Renal cortical epithelial cell (primary cell): ENCODE measurements at regions not wholly inside any gene's neighbourhood (a gene's known extent, or its start where the extent isn't known, plus 50 kb on each side); places are given as distances from the start of the nearest gene placed in this dataset.

Source experiments
- DNase-seq: peaks from one replicate; pipeline ENCODE4 v3.0.0-alpha.2; 2011; ENCODE audit warnings: low read depth

- DNase-seq = no peak
Measured at GRCh38 chr4:179582164-179582905, 2140.1 kb upstream of the AGA start.

DNA sequence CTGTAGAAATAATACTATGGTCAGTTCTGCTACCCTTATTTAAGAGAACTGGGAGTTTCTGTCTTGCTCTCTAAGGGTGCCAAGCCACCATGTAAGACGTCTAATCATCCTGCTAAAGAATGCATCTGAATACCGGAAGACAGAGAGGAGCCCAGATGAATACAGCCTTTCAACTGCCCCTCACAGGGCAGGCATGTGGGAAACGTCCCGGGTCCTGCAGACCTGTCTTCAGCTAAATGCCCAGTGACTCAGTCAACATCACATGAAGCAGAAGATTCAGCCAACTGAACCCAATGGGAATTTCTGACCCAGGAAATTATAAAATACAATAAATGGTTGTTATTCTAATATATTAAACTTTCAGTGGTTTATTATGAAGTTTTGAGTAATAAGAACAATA is 2141.0 kb upstream of the AGA start:
- DNase-seq = no peak

DNA sequence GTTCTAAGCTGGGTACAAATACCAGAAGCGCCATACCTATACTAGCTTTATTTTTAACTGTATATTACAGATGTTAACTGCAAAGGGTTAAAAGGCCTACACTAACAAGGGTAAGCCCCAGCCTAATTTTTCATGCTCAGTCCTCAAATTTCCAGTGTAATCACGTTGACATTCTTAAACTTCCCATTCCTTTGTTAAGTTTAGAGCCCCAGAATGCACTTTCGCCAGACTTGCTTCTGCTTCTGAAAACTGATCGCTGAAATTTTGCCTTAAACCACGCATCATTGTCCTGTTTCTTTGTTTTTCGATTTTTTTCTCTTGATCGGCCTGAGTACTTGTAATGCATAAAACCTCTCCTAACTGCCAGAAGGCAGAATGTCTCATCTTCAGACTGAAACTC is 2141.9 kb upstream of the AGA start:
- DNase-seq = no peak

- DNase-seq = no peak
Measured at GRCh38 chr4:179585761-179586160, 2143.5 kb upstream of the AGA start.

GRCh38 chr4:179586460-179586859 is 2144.2 kb upstream of the AGA start:
- no peak for DNase-seq

DNA sequence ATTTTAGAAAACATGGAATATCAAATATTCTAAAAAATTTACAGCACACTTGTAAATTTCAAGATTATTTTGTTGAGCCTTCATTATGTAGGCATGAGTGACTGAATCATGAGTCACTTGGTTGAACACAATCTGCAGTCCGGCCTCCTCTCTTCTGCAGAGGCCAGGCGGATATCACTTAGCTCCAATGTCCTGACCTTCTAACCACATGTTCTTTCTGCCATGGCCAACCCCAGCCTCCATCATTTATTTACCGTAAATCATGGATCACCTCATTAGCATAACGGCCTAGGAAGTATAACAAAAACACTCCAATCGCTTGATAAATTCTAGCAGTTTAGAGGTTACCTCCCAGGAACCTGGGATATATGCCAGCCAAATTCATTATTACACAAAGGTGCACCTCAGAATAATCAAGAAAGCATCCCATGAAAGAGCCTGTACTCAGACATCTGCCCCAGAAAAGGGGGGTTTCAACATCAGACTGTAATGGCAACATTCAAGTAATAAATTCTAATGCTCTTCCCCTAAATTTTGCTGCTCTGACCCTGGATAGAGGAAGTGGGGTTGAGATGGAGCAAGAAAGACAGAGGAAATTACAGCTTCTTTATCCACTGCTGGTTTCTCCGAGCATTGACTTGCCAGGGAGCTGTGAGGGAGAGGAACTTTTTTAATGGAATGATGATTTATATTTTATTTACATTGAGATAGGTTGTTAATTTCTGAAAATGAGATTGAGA is 2153.6 kb upstream of the AGA start:
- DNase-seq = peak; percentile 84

DNA sequence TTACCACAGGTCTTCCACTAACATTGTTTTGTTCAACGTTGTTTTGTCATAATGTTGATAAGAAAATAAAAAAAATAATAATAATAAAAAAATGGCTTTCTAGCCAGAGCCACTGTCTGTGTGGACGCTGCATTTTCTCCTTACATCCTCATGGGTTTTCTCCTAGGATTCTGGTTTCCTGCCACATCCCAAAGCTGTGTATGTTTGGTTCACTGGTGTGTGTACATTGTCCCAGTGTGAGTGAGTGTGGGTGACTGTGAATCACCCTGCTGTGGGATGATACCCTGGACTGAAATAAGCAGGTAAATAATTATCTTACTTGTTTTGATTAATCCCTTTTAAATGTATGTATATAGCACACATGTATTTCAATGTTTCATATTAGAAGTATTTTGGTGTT is 2154.4 kb upstream of the AGA start:
- DNase-seq = peak; percentile 15

- DNase-seq = no peak
Measured at GRCh38 chr4:179597301-179597700, 2155.1 kb upstream of the AGA start.

DNA sequence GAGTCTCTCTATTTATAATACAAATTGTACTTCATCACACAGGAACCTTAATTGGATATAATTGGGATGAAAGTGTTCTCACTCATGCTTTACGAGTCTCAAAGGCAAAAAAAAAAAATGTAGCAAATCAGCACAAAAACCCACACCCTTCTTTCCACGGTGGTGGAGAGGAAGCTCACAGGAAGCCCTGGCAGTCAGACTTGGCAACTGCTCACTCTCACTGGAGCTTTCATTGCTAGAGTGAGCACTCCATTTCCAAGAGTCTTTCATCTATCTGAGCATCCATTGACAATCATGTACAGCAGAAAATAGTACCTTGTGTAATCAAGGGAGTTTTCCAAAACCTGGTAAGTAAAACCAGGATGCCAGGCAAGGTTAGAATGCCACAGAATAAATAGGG is 2159.4 kb upstream of the AGA start:
- no peak for DNase-seq

DNA sequence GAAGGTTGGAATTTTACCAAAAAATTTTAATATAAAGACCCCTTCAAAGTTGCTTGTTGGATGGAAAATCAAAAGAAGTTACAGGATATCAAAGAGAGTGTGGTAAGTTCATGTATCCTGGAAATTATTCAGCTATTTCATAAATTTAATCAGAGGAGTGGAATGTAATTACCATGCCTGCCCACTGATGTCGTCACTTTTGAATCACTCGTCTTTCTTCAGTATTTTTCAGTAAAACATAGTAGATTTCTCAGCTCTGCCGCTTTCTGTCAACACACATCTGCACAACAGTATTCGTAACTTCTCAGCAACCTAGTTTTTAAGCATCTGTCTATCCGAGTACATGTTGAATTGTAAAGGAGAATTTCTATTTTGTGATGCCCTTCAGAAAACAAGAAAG is 2163.0 kb upstream of the AGA start:
- no peak for DNase-seq

- DNase-seq = no peak
Measured at GRCh38 chr4:179607003-179607402, 2164.8 kb upstream of the AGA start.

DNA sequence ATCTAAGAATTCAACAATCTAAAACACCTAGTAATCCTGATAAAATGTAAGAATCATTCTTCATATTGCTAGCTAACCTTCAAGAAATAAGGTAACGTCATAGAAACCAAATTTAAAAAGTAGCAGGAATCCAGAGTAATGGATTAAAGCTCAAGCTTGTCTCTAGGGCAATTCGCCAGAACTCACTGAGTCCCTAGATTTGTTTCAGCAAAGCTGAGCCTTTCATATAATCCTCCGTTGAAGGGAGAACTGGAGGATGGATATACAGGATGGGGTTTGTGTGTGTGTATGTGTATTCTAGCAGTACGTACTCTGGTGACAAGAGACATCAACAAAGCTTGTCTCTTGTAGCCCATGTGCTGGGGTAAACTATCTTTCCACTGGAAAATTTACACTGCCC is 2173.5 kb upstream of the AGA start:
- DNase-seq = no peak

- no peak for DNase-seq
Measured at GRCh38 chr4:179618966-179619365, 2176.7 kb upstream of the AGA start.

- DNase-seq = peak; percentile 31
Measured at GRCh38 chr4:179624768-179625181, 2182.5 kb upstream of the AGA start.

GRCh38 chr4:179625406-179625805 is 2183.2 kb upstream of the AGA start:
- peak; percentile 32 for DNase-seq

DNA sequence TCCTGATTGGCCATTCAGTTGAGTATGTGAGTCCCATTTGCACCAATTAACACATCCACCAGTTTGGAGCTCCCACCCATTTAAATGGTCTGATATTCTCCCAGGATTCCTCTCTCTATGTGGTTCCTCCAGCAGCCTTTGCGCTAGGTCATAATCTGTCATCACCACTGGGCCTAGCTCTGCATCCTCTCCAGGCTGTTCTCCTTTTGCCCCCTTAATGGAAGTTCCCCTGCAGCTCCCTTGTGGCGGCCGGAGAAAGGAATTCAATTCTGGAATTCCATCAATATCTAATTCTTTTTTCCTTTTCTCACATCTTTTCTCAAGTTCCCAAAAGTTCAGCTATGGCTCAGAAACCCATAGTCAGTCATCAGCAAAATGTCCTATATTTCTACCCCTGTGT is 2184.4 kb upstream of the AGA start:
- DNase-seq = no peak

DNA sequence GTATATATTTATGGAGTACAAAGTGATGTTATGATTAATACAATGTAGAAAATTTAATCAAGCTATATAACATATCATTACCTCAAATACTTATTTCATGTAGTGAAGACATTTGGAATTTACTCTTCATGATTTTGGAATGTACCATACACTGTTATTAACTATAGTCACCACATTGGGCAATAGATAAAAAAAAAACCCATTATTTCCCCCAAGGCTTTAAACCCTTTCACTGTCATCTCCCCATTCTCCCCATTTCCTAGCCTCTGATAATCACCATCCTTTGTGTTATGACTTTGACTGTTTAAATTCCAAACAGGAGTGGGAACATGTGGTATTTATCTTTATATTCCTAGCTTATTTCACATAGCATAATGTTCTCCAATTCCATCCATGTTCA is 2189.1 kb upstream of the AGA start:
- no peak for DNase-seq

DNA sequence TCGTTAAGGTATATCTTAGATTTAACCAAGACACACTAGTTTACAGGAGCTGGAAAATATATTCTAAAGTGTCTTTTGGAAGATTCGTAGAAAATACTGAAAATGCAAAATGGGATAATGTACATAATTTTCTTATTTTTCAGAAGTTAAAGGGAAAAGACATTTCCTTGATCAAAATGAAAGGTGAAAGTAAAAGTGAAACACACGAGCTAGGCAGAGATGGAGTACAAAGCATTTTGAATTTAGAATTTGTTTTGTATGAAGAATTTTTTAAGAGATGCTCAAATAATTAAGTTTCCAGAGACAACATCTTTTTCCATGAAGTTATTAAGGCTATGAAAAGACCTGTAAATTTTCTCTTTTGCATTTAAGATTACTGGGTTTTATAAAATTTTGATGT is 2192.6 kb upstream of the AGA start:
- no peak for DNase-seq

DNA sequence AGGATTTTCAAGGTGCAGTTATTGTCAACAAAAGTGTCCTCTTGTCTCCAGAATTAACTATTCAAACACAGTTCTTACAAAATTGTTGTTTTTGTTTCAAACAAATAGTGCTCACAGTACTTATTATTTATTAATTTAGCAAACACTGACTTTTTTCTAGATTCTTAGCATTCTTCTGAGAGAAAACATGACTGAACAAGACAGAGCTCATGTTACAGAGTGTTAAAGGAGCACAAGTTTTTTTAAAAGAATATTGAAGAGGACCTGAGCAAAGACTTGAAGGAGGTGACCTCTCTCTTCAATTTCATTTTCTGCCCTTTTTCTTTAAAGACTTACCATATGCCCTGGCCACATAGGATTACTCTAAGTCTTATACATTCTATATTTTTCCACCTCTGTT is 2220.3 kb upstream of the AGA start:
- DNase-seq = no peak

GRCh38 chr4:179663641-179664429 is 2221.6 kb upstream of the AGA start:
- no peak for DNase-seq

DNA sequence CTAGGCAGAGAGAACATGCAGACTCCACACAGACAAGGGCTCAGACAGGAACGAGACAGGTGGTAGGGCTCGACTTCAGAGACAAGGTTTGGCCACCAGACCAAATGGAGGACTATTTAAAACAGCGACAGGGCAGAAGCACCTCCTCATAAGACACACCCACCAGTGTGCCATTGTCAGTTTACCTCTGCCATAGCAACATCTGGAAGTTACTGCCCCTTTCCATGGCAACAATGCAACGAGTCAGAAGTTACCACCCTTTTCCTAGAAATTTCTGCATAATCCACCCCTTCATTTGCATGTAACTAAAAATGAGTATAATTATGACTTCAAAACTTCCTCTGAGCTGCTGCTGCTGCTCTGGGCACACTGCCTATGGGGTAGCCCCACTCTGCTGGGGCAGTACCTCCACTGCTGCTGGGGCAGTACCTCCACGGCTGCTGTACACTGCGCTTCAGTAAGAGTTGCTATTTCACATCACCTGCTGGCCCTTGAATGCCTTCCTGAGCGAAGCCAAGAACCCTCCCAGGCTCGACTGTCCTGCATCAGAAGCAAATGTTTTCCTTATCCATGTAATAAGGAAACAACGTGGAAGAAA is 2222.3 kb upstream of the AGA start:
- no peak for DNase-seq

- no peak for DNase-seq
Measured at GRCh38 chr4:179666226-179666625, 2224.0 kb upstream of the AGA start.
